Esophagus (tissue), 2 donors: ENCODE measurements at regions not wholly inside any gene's neighbourhood (a gene's known extent, or its start where the extent isn't known, plus 50 kb on each side); places are given as distances from the start of the nearest gene placed in this dataset.
"Not testable (repeated sequence)": the region's sequence is repeated elsewhere in the genome, so short reads cannot be mapped to it uniquely, and the experiment has no call there.

Experiments
- H3K27ac ChIP-seq, 2 donors: one replicate each; pipeline ENCODE4 v1.5.1; 2013; ENCODE audit warnings: low read depth in 2 of 2, mild to moderate bottlenecking in 2 of 2, inconsistent platforms in 1 of 2, low read length in 1 of 2, moderate library complexity in 1 of 2
- H3K27me3 ChIP-seq, 2 donors: one replicate each; pipeline ENCODE4 v1.6.1; 2013; ENCODE audit warnings: low read length in 2 of 2, control low read depth in 1 of 2, mild to moderate bottlenecking in 1 of 2; ENCODE audit not compliant: insufficient read depth in 2 of 2, control insufficient read depth in 1 of 2
- H3K36me3 ChIP-seq, 2 donors: one replicate each; pipeline ENCODE4 v1.6.1; 2013; ENCODE audit warnings: low read length in 1 of 2; ENCODE audit not compliant: control insufficient read depth in 2 of 2, insufficient read depth in 2 of 2
- H3K4me1 ChIP-seq, 2 donors: one replicate each; pipeline ENCODE4 v1.6.1; 2013; ENCODE audit warnings: low read length in 1 of 2; ENCODE audit not compliant: control insufficient read depth in 2 of 2, insufficient read depth in 2 of 2
- H3K4me3 ChIP-seq, 2 donors: one replicate each; pipeline ENCODE4 v1.5.1; 2013; ENCODE audit warnings: low read length in 2 of 2, mild to moderate bottlenecking in 2 of 2, low read depth in 1 of 2, moderate library complexity in 1 of 2
- H3K9me3 ChIP-seq, 2 donors: one replicate each; pipeline ENCODE4 v1.6.1; 2013; ENCODE audit warnings: mild to moderate bottlenecking in 2 of 2, low read depth in 1 of 2, low read length in 1 of 2, moderate library complexity in 1 of 2; ENCODE audit not compliant: control insufficient read depth in 2 of 2, insufficient read depth in 1 of 2
- WGBS, 2 donors: extraction: QIAGEN DNeasy Blood & Tissue Kit; methylation state at CpG; one replicate each; pipeline ENCODE4 v1.1.7; 2013; 5-methylcytosine and 5-hydroxymethylcytosine counted together
- donor health status: healthy with polysubstance abuse.
- donor health status: Bipolar disorder and iron deficiency.

DNA sequence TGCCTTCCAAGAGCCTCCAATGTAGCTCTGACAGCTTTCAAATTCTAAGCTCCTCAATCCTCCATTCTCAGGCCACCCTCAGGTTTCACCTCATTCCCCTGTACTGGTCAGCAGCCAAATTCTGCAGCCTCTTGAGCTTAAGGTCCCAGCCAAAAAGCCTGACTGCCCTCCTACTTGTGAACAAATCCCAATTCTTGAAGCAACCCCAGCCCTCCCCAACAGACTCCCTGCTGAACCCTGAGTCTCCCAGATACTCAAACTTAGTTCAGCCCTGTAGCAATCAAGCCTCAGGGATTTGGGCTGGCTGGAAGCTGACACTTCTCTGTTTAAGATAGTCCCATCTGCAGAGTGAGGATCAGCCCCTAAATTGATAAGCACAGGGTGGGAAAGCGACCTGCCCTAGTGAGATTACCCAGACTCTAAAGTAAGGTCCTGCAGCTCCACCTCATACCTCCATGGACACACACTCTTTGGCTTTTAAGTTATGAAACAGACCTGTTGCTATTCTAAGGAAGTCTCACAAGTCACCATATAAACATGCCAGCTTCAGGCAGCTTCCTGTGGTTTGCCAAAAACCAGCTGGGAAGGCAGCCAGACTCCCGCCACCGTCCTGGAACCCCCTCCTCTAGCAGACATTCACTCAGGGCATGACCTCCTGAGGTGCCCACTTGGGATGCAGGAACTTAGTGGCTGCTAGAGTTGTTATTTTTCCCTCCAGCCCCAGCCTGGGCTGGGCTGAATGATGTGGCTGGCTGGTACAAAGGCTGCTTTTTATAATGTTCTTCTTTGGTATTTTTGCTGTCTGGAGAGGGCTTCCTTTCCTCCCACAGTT is 82.5 kb upstream of the PICALM start:
- H3K4me1 ChIP-seq, result peaks cover 0 to 2% of the 10 kb centered on the region in 2 donors
- 18 to 21% methylated on average over 3 of the region's 3 CpGs for WGBS, 2 donors
- peak overlapping the region; percentile 25 to 40 for H3K27ac ChIP-seq
- no peaks in the 10 kb centered on the region for H3K9me3 ChIP-seq
- no peak overlapping the region for H3K4me3 ChIP-seq
- H3K27me3 ChIP-seq, result no peaks in the 10 kb centered on the region
- H3K36me3 ChIP-seq, result no peaks in the 10 kb centered on the region

DNA sequence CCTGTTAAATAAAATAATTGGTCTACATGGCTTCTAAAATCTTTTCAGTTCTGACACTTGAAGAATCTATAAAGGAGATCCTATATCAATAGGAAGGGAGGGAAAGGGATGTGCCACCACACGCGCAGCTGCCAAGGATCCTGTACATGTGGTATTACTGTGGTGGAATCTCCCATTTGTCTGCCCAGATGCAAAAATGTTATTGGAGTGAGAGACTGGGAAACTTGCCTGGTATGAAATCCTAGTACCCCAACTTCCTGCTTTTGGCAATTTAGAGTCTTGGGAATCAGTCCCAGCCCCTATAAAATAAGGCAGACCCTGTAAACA is 81.9 kb upstream of the PICALM start:
- H3K9me3 ChIP-seq, result no peaks in the 10 kb centered on the region
- peaks cover 0 to 2% of the 10 kb centered on the region in 2 donors for H3K4me1 ChIP-seq
- H3K27me3 ChIP-seq, result no peaks in the 10 kb centered on the region
- H3K36me3 ChIP-seq, result no peaks in the 10 kb centered on the region
- 39 to 56% methylated on average over 2 of the region's 2 CpGs for WGBS, 2 donors
- H3K4me3 ChIP-seq, result no peak overlapping the region
- no peak overlapping the region for H3K27ac ChIP-seq

DNA sequence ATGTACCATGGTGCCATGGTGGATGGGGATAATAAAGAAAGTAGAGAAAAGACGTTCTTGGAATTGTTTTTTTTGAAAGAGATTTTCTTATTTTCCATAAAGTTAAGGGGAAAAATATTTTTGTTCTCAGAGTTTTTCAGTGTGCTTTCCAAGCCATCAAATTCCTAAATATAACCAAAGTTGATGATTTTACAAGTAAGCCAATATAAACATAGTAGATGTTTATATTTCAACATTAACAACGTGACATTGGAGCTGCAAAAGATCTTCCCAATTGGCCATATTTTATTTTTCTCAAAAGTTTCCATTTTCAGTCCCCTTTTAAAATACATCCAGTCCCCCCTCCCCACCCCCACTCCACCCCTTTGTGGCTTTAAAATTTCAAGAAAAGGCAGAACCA is 80.9 kb upstream of the PICALM start:
- Histone ChIP-seq H3K4me1 (peaks cover 0 to 2% of the 10 kb centered on the region in 2 donors), H3K9me3 (no peaks in the 10 kb centered on the region), H3K27me3 (no peaks in the 10 kb centered on the region), H3K36me3 (no peaks in the 10 kb centered on the region), H3K4me3 (no peak overlapping the region), H3K27ac (no peak overlapping the region)
- 69 to 75% methylated on average over 2 of the region's 2 CpGs for WGBS, 2 donors

DNA sequence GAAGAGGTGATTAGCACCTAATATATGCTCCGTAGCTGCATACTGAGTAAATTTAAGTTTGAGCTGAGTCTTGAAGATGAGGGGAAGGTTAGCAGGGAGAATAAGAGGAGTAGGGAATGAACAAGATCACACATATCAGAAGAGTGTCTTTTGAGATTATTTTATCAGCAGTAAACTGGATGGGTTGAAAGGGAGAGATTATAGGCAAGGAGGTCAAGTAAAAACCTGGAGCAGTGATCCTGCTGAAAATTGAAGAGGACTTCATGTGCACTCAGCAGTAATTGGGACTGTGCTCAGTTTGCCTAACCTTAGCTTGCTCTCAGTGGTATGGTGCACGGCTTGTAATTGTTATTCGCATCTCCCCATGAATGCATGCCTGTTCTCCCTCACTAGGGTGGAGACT is 79.5 kb upstream of the PICALM start:
- peaks cover 0 to 2% of the 10 kb centered on the region in 2 donors for H3K4me1 ChIP-seq
- WGBS, 2 donors, result 92 to 96% methylated on average over 3 of the region's 3 CpGs
- H3K27me3 ChIP-seq, result no peaks in the 10 kb centered on the region
- no peaks in the 10 kb centered on the region for H3K36me3 ChIP-seq
- H3K4me3 ChIP-seq, result no peak overlapping the region
- no peak overlapping the region for H3K27ac ChIP-seq
- no peaks in the 10 kb centered on the region for H3K9me3 ChIP-seq

DNA sequence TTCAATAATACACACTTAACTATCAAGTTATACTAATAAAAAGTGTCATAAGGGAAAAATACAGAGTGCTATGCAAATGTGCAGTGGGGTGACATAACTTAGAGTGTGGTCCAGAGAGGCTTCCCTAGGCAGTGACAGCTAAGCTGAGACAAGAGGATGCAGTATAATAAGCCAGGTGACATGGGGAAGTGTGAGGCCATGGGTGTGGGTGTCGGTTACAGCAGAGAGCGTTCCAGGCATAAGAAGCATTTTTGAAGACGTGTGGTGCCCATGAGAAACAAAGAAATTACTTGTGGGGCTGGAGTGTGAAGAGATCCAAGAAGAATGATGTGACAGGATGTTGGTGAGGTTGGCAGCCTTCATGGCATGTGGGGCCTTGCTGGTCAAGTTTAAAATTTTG is 78.1 kb upstream of the PICALM start:
- no peaks in the 10 kb centered on the region for H3K27me3 ChIP-seq
- H3K27ac ChIP-seq, result no peak overlapping the region
- no peak overlapping the region for H3K4me3 ChIP-seq
- no peaks in the 10 kb centered on the region for H3K36me3 ChIP-seq
- H3K9me3 ChIP-seq, result no peaks in the 10 kb centered on the region
- 92 to 93% methylated on average over 3 of the region's 3 CpGs for WGBS, 2 donors
- peaks cover 0 to 2% of the 10 kb centered on the region in 2 donors for H3K4me1 ChIP-seq

DNA sequence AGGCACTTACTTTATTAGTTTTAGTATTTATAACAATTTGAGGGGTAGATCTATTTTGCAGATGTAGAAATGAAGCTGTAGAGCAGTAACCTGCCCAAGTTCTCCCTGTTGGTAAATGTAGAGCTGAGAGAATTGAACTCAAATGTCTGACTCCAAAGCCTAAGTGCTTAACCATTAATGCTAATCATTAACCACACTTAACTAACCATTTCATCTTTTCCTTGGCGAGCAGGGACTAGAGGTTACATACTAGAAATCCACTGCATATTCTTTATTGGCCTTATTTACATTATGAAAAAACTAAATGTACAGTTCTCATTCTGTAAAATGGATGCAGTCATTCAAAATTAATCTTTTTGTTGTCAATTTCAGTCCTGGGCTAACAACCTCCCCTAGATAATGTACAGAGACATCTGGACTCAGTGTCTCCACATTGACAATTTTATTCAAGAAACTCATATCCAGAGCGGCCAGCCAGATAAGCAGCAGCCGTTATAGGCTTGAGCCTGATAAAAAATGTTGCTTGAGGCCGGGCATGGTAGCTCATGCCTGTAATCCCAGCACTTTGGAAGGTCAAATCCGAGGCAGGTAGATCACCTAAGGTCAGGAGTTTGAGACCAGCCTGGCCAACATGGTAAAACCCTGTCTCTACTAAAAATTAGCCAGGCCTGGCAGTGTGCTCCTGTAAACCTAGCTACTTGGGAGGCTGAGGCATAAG is 76.7 kb upstream of the PICALM start:
- no peak overlapping the region for H3K27ac ChIP-seq
- H3K36me3 ChIP-seq, result no peaks in the 10 kb centered on the region
- H3K4me1 ChIP-seq, result no peaks in the 10 kb centered on the region
- H3K4me3 ChIP-seq, result no peak overlapping the region
- H3K27me3 ChIP-seq, result no peaks in the 10 kb centered on the region
- no peaks in the 10 kb centered on the region for H3K9me3 ChIP-seq
- 63 to 91% methylated on average over 5 of the region's 5 CpGs for WGBS, 2 donors

DNA sequence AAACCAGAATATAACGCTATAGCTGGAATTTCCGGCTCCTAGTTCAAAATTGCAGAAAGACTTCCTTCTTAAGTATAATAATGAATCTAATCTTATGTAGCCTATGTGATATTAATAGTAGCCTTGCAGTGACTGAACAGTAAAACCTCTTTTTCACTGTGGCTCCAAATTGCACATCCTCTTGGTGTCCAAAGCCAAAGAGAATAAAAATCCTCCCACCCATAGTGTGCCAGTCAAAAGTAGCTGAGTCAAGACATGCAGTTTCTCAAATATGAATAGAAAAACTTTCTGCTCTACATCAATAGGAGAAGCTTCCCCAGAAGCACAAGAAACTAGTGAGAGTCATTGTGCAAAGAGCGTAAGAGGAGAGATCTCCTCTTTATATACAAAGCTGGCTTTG is 76.0 kb upstream of the PICALM start:
- Histone ChIP-seq H3K4me3 (no peak overlapping the region), H3K9me3 (no peaks in the 10 kb centered on the region), H3K4me1 (no peaks in the 10 kb centered on the region), H3K27me3 (no peaks in the 10 kb centered on the region), H3K36me3 (no peaks in the 10 kb centered on the region), H3K27ac (no peak overlapping the region)
- 78 to 83% methylated on average over 3 of the region's 3 CpGs for WGBS, 2 donors

DNA sequence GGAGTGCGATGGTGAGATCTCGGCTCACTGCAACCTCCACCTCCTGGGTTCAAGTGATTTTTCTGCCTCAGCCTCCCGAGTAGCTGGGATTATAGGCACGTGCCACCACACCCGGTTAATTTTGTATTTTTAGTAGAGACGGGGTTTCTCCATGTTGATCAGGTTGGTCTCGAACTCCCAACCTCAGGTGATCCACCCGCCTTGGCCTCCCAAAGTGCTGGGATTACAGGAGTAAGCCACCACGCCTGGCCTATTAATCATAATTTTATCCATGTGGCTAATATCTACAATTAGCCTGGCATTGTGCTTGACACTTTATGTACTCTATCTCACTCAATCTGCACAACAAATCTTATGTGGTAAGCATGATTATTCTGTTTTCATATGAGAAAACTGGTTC is 75.2 kb upstream of the PICALM start:
- not testable (repeated sequence) for H3K27ac ChIP-seq, H3K27me3 ChIP-seq, H3K4me3 ChIP-seq, H3K36me3 ChIP-seq, H3K9me3 ChIP-seq, H3K4me1 ChIP-seq
- 92 to 93% methylated on average over 9 of the region's 9 CpGs for WGBS, 2 donors

DNA sequence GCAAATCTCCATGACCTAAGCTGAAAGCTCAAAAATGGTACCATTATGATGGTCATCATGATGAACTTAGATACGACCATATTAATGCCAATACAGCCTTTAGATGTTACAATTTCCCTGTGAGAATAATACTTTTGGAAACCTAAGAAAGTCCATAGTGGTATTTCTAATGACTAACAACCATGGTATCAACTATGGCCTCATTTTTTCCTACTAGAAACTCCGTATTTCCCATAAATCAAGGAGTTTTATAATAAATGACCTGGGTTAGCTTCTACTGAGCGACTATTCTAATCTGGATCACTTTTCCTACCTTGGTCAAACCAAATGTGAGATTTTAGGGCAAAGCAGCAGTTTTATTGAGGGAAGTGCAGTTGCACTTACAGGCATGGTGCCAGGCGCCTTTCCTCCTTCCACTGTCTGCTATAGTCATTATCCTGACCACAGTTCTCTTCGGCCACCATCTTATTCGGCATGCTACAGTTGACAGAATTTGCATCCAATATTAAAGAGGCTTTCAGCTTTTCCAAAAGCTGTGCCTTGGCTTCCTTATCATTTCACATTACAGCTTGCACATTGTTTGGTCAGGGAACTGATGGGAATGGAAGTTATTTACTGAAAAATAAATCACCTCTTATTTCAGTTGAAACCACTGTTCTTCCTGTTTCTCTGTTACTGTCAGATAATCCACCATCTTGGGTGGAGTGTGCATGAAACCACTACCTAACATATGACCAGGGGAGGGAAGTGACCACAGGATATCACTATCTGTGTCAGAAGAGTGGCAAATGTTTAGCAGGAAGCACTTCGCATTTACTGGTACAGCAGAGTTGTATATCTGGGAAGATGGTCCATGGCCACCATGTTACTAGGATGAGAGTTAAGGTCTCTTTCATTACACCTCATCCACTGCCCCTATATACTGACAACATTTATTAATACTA is 74.5 kb upstream of the PICALM start:
- H3K27ac ChIP-seq, result no peak overlapping the region
- H3K36me3 ChIP-seq, result no peaks in the 10 kb centered on the region
- H3K4me3 ChIP-seq, result no peak overlapping the region
- no peaks in the 10 kb centered on the region for H3K9me3 ChIP-seq
- H3K27me3 ChIP-seq, result no peaks in the 10 kb centered on the region
- WGBS, 2 donors, result 88 to 89% methylated on average over 7 of the region's 7 CpGs
- H3K4me1 ChIP-seq, result no peaks in the 10 kb centered on the region
